Left renal pelvis (tissue), 4 donors: ENCODE measurements at regions not wholly inside any gene's neighbourhood (a gene's known extent, or its start where the extent isn't known, plus 50 kb on each side); places are given as distances from the start of the nearest gene placed in this dataset.

Source experiments
- DNase-seq, 4 donors: peaks; one replicate each; pipeline ENCODE4 v3.0.0-alpha.2; 2013; ENCODE audit warnings: low read depth in 4 of 4, low spot score in 3 of 4

GRCh38 chr6:126091466-126091865, 105.1 kb downstream of the TRMT11 start:
- DNase-seq, result no peak

- no peak for DNase-seq
Measured at GRCh38 chr6:126093108-126093507, 106.8 kb downstream of the TRMT11 start.

DNA sequence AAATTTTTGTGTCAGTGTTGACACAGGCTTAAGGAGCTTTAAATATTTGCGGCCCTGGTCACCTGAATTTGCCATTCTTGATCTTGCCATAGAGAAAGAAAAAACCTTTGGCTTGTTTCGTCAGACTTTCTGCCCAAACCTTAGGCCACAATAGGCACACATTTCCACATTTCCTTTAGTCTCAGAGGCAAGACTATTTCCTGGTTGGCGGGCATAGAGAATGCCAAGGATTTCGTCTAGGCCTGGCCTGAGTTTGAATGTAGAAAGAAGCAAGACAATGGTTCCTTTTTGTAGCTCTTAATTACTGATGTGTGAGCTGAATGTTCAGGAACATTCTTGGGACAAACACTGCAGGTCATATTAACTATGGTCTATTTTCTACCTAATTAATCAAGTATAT, 108.1 kb downstream of the TRMT11 start:
- no peak for DNase-seq

DNA sequence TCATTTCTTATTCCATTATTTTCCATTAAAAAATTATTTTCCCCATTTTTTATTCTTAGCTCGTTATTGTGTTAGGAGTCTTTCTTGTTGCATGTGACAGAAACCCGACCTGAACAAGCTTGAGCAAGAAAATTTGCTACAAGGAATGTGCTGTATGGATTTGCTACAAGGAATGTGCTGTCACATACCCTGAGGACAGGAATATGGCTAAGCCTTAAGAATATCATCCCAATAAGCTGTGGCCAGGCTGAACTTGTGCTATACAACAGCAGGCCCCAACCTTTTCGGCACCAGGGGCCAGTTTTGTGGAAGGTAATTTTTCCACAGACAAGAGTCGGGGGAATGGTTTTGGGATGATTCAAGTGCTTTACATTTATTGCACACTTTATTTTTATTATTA, 114.0 kb downstream of the TRMT11 start:
- no peak for DNase-seq

DNA sequence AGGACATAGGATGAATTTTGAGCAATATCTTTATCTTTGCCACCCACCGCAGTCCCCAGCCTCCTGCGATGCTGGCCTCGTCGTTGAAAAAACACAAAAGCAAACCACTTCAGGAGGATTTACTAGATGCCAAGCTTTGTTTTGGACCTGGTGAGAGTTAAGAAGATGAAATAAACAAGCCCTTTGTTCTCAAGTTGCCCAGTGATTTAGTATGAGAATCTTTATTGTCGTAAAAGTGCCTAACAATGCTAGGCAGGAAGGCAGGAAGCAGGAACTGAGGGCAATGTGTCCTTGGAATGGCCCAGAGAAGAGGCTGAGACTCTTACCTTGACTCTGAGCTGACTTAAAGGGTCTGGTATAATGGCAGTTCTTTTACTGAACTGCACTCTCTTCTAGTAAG, 116.0 kb downstream of the TRMT11 start:
- no peak for DNase-seq

DNA sequence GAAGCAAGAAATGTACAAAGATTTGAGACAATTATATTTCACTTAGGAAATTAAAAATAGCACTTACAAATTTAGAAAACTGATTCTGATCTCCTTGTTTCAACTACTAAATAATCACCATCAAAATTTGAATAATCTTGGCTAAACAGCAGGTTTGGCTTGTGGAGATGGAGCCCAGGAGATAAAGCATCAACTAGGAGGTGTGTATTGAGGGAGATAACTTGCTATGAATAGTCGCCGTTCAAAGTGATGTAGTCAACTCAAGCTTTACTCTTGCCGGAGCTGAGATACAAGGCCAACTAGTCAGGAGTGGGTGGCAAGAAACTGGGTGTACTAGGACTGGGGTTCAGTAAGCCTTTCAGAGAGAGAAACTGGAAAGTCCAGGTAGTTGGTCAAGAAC, 117.7 kb downstream of the TRMT11 start:
- DNase-seq, result no peak

- DNase-seq, result peak in 1 of 4 donors; percentile 6
Measured at GRCh38 chr6:126107475-126108166, 121.3 kb downstream of the TRMT11 start.

DNA sequence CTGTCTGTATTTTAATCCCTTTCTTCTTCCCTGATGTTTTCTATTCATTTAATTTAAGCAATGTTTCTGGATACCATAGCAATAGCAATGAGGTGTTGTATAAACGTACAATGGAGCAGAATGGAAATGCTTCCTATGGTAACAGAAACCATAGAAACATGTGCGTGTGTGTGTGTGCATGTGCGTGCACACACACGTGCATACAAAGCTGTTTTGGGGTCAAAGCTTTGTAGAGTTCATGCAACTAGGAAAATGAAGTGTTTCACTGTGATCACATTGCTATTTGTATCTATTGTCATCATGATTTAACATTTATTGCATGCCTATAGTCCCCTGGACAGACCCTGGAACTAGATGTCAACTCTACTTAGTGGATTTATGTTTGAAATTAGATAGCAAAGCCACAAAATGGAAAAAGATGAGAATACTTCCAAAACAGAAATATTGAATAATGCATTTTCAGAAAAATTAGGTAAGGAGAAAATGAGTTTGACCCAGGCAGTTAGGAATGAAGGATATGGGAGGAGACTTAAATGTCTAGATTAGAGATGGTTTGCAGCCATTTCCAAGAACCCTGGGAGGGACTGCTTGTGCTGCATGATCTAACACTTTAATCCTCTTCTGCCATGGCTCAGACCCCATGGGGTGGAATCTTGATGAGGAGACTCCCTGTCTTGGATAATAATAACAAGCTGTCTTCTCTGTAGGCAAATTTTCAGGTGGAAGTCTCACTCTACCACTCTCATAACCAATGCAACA, 124.4 kb downstream of the TRMT11 start:
- no peak for DNase-seq

DNA sequence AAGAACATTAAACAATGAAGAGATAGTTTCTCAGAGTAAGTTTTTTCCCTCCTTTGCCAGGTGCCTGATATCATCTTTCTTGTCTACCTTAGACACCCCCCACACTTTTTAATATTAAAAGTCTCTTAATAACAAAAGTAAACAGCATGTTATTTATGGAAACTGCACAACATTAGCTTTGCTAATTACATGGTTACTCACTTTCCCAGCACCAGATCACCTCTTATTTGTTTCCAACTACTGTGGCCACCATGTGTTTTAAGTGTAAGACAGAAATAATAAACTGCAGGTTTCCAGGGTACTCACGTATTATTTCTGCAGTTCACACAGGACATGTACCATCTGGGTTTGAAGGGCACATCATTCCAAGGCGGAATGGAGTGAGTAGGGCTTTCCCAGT, 125.0 kb downstream of the TRMT11 start:
- no peak for DNase-seq

GRCh38 chr6:126112171-126112632, 125.9 kb downstream of the TRMT11 start:
- no peak for DNase-seq

DNA sequence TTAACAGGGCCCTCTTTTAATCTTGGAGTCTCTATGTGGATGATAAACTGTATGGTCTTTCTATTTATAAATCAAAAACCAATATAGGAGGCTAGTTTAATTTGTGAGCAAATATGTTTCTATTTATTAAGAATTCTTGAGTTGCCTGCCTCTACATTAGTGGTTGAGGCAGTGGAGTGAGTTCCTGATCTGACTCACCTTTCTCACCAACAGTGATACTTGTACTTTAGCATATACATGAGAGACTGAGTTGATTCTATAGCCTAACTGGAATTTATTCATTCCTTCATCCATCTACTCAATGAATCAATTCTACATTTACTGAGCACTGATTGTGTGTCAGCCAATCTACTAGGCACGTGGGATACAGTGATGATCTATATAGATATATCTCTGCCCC, 126.9 kb downstream of the TRMT11 start:
- DNase-seq, result no peak

GRCh38 chr6:126117251-126117650, 130.9 kb downstream of the TRMT11 start:
- no peak for DNase-seq

DNA sequence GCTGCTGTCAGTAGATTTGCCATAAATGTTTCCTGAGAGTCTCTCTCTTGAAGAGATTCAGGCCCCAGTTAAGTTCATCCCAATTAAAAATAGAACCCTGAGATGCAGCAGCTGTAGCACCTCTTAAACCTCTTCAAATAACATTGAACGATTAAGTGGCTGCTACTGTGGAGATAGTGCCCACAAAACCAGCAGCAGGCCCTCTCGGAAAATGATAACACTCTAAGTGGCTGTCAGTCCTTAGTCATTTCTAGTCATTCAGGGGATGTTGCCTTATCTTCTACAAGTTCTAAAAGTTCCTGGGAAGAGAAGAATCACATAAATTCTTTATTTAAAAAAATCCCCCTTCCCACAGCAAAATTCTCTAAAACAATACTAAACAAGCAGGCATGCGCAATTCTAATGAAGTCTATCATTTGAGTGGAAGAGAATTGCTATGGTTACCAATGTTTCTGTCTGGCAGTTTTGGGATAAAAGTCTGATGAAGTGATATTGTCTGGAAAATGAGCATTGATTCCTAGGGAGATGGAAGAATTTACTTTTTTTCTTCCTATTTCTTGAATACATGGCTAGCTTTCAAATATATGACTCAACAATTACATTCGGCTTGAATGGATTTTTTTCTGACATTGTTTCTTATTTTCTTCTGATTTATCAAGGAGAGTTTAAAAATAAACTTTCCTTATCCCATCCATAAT, 131.9 kb downstream of the TRMT11 start:
- DNase-seq, result no peak

DNA sequence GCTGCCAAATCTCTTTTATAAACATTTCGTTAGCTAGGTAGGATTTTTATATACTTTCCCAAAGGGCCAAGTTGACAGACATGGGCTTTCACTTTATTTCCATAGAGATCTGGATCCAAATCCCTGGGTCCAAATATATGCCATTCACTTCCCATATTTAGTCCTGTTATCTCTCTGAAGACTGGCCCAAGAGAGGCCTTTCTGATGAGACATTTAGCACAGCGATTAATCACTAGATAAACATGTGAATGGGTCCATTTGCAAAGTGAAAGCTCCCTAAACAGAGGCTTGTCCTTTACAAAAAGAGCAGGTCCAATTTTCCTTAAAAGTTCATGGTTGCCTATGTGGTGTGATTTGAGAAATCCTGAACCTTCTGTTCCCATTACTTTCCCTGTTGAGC, 132.6 kb downstream of the TRMT11 start:
- DNase-seq, result no peak

DNA sequence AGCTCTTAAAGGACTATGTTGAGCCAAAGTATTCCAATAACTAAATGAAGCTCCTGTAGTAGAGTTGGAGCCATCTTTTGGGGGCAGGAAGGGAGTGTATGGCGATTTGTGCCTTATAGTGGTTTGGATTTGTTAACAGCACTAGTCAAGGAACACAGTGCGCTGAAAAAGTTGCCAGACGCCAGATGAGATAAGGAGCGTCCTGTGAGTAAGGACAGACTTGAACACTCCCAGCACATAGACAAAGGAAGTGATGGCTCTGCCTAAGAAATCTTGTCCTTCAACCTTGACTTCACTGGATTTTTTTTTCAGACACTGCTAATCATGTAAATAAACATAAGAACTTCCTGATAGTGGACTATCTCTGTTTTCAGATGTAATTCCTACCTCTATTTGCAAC, 136.9 kb downstream of the TRMT11 start:
- no peak for DNase-seq

- DNase-seq, result peak in 1 of 4 donors; percentile 5
Measured at GRCh38 chr6:126127659-126128058, 141.3 kb downstream of the TRMT11 start.

GRCh38 chr6:126131246-126131645, 144.9 kb downstream of the TRMT11 start:
- no peak for DNase-seq

DNA sequence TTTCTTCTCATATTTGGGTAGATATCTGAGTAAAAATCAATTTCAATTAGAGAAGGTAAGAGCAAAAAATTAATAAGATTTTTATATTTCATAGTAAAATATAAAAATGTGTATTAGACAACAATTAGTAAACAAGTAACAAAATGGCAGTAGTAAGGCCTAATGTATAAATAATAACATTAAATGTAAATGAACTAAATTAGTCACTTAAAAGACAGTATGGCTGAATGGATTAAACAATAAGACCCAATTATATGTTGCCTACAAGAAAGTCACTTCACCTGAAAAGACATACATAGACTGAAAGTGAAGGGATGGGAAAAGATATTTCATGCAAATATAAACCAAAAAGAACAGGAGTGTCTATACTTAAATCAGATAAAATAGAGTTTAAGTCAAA, 147.6 kb downstream of the TRMT11 start:
- DNase-seq, result no peak

DNA sequence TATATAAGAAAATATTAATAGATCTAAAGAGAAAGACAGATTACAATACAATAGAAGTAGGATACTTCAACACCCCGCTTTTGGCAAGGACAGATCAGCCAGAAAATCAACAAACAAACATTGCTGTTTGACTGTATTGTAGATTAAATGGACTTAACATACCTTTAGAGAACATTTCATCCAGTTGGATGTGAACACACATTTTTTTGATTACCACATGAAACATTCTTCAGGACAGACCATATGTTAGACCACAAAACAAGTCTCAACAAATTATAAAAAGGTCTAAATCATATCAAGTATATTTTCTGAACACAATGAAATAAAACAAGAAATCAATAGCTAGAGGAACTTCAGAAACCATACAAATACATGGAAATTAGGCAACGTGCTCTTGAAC, 148.2 kb downstream of the TRMT11 start:
- no peak for DNase-seq

DNA sequence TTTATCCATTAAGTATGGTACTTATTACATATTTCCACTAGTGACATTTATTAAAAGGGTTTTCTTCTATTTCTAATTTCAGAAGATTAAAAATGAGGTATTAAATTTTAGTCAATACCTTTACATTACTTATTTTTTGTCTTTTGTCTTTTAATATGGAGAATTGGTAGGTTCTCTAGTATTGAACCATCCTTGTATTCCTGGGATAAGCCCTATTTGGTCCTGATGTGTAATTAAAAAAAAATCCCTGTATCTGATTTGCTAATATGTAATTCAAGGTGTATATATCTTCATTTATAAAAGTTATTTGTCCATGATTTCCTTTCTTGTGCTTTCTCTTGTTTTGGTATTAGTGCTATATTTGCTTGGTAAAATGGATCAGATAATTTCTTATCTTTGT, 153.7 kb downstream of the TRMT11 start:
- no peak for DNase-seq

DNA sequence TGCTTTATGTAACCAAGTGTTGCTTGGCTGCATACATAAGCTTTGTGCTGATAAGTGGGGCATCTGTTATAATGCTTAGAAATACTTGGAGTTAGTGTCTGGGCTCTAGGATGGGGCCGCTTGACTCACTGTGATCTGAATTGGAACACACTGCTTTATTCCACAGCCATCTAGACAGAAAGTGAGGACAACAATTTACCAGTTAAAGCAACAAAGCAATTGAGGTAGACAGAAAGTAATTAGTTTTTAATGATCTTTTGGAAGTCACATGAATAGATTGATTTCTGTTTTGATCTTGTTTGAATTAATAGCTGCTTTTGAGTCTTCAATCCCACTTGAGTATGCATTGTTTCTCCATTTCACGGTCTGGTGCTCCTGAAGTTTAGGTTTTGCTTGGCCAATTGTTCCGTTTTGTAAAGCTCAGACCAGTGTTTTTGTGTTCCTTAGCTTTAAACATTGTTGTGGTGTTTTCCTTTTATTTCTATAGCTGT, 157.5 kb downstream of the TRMT11 start:
- no peak for DNase-seq

GRCh38 chr6:126145351-126145750, 159.0 kb downstream of the TRMT11 start:
- DNase-seq, result no peak
